ENCODE measurements at regions not wholly inside any gene's neighbourhood (a gene's known extent, or its start where the extent isn't known, plus 50 kb on each side); places are given as distances from the start of the nearest gene placed in this dataset.
"Not testable (repeated sequence)": the region's sequence is repeated elsewhere in the genome, so short reads cannot be mapped to it uniquely, and the experiment has no call there.

- DNase-seq (ENCODE audit: low read depth in 2 of 2), result not testable (repeated sequence)
Observed at GRCh38 chr6:14389776-14390175, 272.2 kb downstream of the CD83 start.

- DNase-seq (ENCODE audit: low read depth in 2 of 2), result no peak
Observed at GRCh38 chr6:14390805-14391204, 273.2 kb downstream of the CD83 start.

GRCh38 chr6:14393910-14394309, 276.3 kb downstream of the CD83 start:
- no peak for DNase-seq (ENCODE audit: low read depth in 2 of 2)

DNA sequence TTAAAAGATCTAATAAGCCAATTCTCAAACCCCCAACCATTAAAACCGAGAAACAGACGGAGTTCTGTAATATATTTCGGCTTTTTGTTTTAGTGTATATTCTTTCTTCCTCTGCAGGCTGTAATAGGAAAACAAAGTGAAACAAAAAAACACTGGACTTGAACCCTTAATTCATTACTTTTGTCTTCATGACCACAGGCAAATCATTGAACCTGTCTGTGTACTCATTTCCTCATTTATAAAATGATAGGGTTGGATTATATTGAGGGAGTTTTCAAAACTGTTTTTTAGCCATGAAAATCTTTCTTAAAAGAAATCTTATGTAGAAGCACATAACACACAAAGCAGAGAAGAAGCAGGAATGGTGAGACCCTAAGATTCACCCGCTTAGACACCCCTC, 278.8 kb downstream of the CD83 start:
- no peak for DNase-seq (ENCODE audit: low read depth in 2 of 2)

DNA sequence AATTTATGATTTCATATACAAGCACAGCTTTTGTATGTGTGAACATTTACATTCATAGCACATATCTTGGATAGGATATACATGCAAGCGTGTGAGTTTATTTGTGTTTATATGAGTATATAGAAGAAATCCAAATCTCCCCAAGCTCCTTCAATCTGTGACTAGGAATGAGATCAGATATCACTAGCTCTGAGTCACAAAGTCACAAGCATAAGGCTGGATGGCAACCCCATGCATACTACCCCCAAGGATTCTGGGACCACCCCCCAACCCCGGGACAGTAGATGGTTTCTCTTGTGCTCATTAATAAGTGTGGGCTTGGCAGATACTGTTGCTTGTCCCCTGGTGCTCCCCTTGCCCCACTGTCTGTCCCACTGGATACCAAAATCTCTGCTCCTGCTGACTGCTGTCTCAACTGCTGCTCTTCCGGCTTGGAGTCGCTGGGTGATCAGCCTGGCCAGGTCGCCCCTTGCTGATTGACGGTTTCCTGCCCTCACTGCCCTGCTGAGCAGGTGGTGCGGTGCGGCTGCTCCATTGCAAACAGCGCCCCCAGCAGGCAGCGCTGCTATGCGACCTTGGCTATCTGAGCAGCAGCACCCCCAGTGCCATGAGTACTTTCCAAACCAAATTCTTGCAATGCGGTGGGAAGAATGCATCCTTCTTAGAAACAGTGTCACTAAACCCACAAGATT, 279.4 kb downstream of the CD83 start:
- no peak for DNase-seq (ENCODE audit: low read depth in 2 of 2)

DNA sequence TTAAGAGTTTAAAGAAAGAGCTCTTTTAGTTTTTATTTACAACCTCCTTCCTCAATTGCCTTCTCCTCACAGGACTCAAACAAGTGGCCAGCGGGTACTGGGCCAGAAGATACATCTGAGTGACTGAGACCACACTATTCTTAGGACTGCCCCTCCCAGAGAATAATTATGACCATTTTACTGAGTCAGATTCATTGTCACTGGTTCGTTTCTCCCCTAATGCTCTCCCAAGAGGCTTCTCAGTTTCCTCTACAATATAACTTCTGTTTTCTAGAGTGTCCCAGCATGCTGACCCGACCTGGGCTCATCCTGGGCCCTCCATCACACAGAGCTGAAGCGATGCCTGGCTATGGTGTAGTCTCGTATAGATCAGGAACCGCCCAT, 279.9 kb downstream of the CD83 start:
- DNase-seq (ENCODE audit: low read depth in 2 of 2), result no peak

DNA sequence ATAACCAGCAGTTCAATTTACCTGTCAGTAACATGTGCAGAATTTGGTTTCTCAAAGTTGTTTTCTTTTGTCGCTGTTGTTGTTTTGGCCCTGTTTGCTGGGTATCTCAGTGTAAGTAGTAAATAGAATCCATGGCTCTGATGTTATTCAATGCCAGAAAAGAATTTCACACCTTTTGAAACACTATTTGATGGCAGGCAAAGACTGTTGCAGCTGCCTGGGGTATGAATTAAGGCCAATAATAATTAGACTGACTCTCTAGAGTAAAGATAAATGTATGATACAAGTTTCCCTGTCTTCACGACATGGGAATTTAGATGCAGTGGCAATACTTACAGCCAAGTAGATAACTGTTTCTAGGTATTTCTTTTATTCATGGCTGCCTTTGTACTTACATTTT, 281.4 kb downstream of the CD83 start:
- no peak for DNase-seq (ENCODE audit: low read depth in 2 of 2)

GRCh38 chr6:14399635-14400034, 282.1 kb downstream of the CD83 start:
- DNase-seq (ENCODE audit: low read depth in 2 of 2), result no peak

- DNase-seq (ENCODE audit: low read depth in 2 of 2), result no peak
Observed at GRCh38 chr6:14401246-14401645, 283.7 kb downstream of the CD83 start.

DNA sequence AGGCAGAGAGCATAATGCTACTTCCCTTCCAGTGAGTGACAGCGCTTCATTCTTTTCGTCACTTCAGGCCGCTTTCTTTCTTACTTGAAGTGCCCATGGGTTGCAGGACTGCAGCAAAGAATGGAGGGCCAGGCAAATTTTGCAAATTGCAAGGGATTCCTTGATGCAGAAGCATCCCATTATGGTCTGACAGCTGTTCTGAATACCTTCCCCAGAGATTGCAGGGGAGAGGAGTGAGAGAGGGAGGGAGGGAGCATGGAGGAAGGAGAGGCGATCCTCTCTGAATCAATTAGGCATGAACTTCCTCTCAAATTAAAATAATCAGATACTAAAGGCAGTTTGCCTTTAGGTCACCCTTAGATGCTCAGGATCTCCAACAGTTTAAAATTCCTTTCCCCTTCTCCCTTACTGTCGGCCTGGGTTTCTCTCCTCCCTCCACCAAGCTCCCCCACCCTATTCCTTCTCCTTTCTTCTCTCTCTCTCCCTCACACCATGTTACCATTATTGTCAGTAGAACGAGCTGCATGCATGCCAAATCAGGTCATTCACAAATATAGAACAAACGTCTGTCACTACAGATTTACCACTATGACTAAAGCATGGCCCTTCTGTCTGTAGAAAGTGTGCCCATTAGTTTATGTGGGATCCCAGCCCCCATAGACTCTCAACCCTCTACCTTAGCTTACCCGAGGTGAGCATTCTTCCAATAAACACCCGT, 289.2 kb downstream of the CD83 start:
- DNase-seq (ENCODE audit: low read depth in 2 of 2), result no peak

DNA sequence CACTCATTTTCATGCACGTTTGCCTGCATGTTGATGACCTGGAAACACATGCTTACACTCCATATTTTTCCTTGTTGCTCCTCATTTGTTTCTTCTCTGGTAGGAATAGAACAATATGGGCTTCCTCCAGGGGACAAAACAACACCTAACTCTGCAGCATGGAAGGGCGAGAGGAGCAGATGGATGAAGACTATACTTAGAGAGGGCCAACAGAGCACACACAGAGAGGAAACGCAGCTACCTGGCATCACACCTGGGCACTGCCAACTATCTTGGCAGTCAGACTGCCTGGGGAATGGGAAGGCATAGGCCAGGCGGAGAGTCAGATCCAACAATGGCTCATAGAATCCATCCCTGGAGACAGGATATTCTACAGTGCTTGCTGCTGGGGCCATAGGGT, 290.9 kb downstream of the CD83 start:
- no peak for DNase-seq (ENCODE audit: low read depth in 2 of 2)

DNA sequence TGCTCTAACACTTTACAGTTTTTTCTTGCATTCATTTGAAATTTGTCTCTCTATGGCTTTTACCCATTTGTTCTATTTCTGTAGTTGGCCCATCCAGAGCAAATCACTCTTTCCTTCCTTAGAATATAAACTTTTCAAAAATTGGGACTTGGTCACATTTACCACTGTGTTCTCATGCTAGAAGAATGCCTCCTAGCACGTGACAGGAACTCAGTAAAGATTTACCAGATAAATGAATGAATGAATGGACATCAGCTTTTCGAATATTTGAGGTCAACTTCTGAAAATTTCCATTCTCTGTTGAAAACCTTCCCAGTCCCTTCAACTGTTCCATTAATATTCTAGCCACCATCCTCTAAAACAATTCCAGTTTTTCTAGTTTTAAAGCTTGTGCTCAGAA, 294.5 kb downstream of the CD83 start:
- no peak for DNase-seq (ENCODE audit: low read depth in 2 of 2)

GRCh38 chr6:14415452-14415851, 297.9 kb downstream of the CD83 start:
- no peak for DNase-seq (ENCODE audit: low read depth in 2 of 2)

- DNase-seq (ENCODE audit: low read depth in 2 of 2), result no peak
Observed at GRCh38 chr6:14417377-14417776, 299.8 kb downstream of the CD83 start.

DNA sequence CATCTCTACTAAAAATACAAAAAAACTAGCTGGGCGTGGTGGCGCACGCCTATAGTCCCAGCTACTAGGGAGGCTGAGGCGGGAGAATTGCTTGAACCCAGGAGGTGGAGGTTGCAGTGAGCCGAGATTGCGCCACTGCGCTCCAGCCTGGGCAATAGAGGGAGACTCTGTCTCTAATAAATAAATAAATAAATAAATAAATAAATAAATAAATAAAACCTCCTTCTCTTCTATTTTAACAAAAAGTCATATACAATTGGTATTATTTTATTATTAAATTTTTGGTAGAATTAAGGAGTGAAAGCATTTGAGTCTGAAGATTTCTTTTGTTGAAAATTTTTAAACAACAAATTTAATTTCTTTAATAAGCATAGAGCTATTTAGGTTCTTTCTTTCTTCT, 301.7 kb downstream of the CD83 start:
- not testable (repeated sequence) for DNase-seq (ENCODE audit: low read depth in 2 of 2)

GRCh38 chr6:14422061-14422460, 304.5 kb downstream of the CD83 start:
- no peak for DNase-seq (ENCODE audit: low read depth in 2 of 2)

- no peak for DNase-seq (ENCODE audit: low read depth in 2 of 2)
Observed at GRCh38 chr6:14422917-14423316, 305.3 kb downstream of the CD83 start.

DNA sequence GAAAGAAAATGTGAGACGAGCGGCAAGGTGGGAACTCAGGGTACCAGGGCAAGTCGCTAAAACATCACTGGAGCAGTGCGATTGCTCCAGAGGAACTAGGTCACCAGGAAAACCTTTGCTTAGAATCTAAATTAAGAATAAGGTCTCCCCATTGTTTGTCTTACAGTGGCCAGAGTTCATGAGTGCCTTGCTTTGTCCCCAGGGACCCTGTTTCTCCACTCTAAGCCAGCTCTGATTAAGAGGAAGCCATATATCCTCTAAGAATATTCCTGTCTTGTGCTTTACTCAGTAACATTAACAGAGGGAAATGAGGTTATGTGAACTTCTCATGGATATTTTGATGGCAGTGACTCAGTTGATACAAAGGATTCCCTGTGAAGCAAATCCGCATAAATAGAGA, 305.8 kb downstream of the CD83 start:
- no peak for DNase-seq (ENCODE audit: low read depth in 2 of 2)

DNA sequence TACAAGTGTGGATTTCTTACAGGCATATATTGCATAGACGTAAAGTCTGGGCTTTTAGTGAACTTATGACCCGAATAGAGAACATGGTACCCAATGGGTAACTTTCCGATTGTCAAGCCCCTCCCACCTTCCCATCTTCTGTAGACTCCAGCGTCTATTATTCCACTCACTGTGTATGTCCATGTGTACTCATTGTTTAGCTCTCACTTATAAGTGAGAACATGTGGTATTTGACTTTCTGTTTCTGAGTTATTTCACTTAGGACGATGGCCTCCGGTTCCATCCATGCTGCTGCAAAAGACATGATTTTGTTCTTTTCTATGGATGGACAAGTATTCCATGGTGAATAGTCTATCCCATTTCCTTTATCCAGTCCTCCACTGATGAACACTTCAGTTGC, 306.4 kb downstream of the CD83 start:
- no peak for DNase-seq (ENCODE audit: low read depth in 2 of 2)

- no peak for DNase-seq (ENCODE audit: low read depth in 2 of 2)
Observed at GRCh38 chr6:14425805-14426204, 308.2 kb downstream of the CD83 start.

DNA sequence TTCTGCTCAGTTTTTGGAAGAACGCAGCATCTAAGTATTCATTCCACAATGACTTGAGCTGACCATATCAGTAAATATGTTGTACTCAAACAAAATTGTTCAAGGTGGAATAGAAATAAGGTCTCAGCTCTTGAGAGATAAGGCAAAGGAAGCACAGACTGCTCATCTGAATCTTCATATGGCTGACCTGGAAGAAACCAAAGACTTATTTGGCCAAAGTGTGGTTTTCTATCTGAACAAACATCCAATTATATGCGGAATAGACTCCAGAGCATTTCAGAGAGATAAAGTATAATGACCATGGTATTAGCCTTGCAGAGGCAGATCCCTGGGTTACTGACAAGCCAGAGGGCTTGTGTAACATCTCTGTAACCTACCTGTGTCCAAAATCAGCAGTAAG, 308.7 kb downstream of the CD83 start:
- no peak for DNase-seq (ENCODE audit: low read depth in 2 of 2)

- DNase-seq (ENCODE audit: low read depth in 2 of 2), result no peak
Observed at GRCh38 chr6:14428269-14428668, 310.7 kb downstream of the CD83 start.

- no peak for DNase-seq (ENCODE audit: low read depth in 2 of 2)
Observed at GRCh38 chr6:14429396-14429795, 311.8 kb downstream of the CD83 start.

GRCh38 chr6:14430218-14430617, 312.6 kb downstream of the CD83 start:
- DNase-seq (ENCODE audit: low read depth in 2 of 2), result no peak

Measured in stimulated activated CD8-positive, alpha-beta memory T cell treated with anti-CD3 and anti-CD28 coated beads, Interleukin-15, amount 100 ng/mL, for 4 hours (primary cell).